Astrocyte (in vitro differentiated cells and primary cell): ENCODE measurements at regions not wholly inside any gene's neighbourhood (a gene's known extent, or its start where the extent isn't known, plus 50 kb on each side); places are given as distances from the start of the nearest gene placed in this dataset.

ENCODE experiments used
- CTCF ChIP-seq: IDR thresholded peaks from 2 replicates; pipeline ENCODE4 v1.5.1; 2011; ENCODE audit warnings: low read depth, mild to moderate bottlenecking, inconsistent platforms, low read length, moderate library complexity; ENCODE audit not compliant: insufficient read depth
- EZH2 ChIP-seq: IDR thresholded peaks from 2 replicates; pipeline ENCODE4 v1.6.1; 2012; ENCODE audit warnings: mild to moderate bottlenecking, low read length, inconsistent platforms; ENCODE audit not compliant: insufficient read depth

GRCh38 chr7:24388212-24388611 lies 104.2 kb downstream of the NPY start:
- TF ChIP-seq CTCF = no peak
- TF ChIP-seq EZH2 = no peak
